CD14-positive monocyte (primary cell): ENCODE measurements at regions not wholly inside any gene's neighbourhood (a gene's known extent, or its start where the extent isn't known, plus 50 kb on each side); places are given as distances from the start of the nearest gene placed in this dataset.

Experiments
- DNase-seq, 3 donors: peaks; one replicate each; pipeline ENCODE4 v3.0.0-alpha.2; 2011 to 2022
- H2AFZ ChIP-seq: 2 replicates; pipeline ENCODE4 v1.6.0; 2012; ENCODE audit warnings: mild to moderate bottlenecking, low read depth, low read length, inconsistent platforms; ENCODE audit not compliant: insufficient read depth, poor library complexity, severe bottlenecking
- H3K27ac ChIP-seq, 2 donors: 1 replicate in 1 of 2; 2 replicates in 1 of 2; pipeline ENCODE4 v1.5.1; 2012 to 2013; ENCODE audit warnings: low read length in 2 of 2, control low read depth in 1 of 2, inconsistent platforms in 1 of 2, low read depth in 1 of 2, mild to moderate bottlenecking in 1 of 2
- H3K27me3 ChIP-seq, 2 donors: one replicate each; pipeline versions ENCODE4 v1.6.0 to v1.6.1; 2011 to 2013; ENCODE audit warnings: low read length in 2 of 2; ENCODE audit not compliant: control insufficient read depth in 2 of 2, insufficient read depth in 2 of 2
- H3K36me3 ChIP-seq, 2 donors: replicated peaks in 1 of 2; 1 replicate in 1 of 2; 2 replicates in 1 of 2; pipeline versions ENCODE4 v1.5.1 to v1.6.1; 2012 to 2013; ENCODE audit warnings: low read length in 2 of 2, control low read depth in 1 of 2, inconsistent platforms in 1 of 2, mild to moderate bottlenecking in 1 of 2; ENCODE audit not compliant: insufficient read depth in 2 of 2, control insufficient read depth in 1 of 2
- H3K4me1 ChIP-seq, 2 donors: 1 replicate in 1 of 2; 2 replicates in 1 of 2; pipeline versions ENCODE4 v1.5.1 to v1.6.1; 2012 to 2013; ENCODE audit warnings: low read length in 2 of 2, control low read depth in 1 of 2, inconsistent platforms in 1 of 2, mild to moderate bottlenecking in 1 of 2, moderate library complexity in 1 of 2; ENCODE audit not compliant: insufficient read depth in 2 of 2, control insufficient read depth in 1 of 2
- H3K4me2 ChIP-seq: replicated peaks from 2 replicates; pipeline ENCODE3; 2012; ENCODE audit warnings: low read length, moderate library complexity, mild to moderate bottlenecking; ENCODE audit not compliant: poor library complexity, severe bottlenecking; ENCODE audit errors: extremely low read depth
- H3K4me3 ChIP-seq, 3 experiments: fragments of 200-600 bp in 1 of 3; sonication (generic) in 1 of 3; replicated peaks in 1 of 3; 1 replicate in 2 of 3; 2 replicates in 1 of 3; pipeline ENCODE4 v1.5.1; 2011 to 2013; ENCODE audit warnings: low read length in 3 of 3, mild to moderate bottlenecking in 3 of 3, control low read depth in 2 of 3, low read depth in 2 of 3, inconsistent platforms in 1 of 3, moderate library complexity in 1 of 3
- H3K79me2 ChIP-seq: 2 replicates; pipeline ENCODE4 v1.6.0; 2012; ENCODE audit warnings: mild to moderate bottlenecking, control low read depth, inconsistent platforms, low read length, moderate library complexity; ENCODE audit not compliant: insufficient read depth
- H3K9ac ChIP-seq: 2 replicates; pipeline ENCODE4 v1.6.0; 2017; ENCODE audit warnings: low read length, mild to moderate bottlenecking; ENCODE audit not compliant: insufficient read depth, poor library complexity, severe bottlenecking
- H3K9me3 ChIP-seq, 2 donors: replicated peaks in 1 of 2; 1 replicate in 1 of 2; 2 replicates in 1 of 2; pipeline versions ENCODE4 v1.5.1 to v1.6.1; 2012 to 2013; ENCODE audit warnings: low read length in 2 of 2, control low read depth in 1 of 2; ENCODE audit not compliant: control insufficient read depth in 1 of 2, insufficient read depth in 1 of 2
- H4K20me1 ChIP-seq: 2 replicates; pipeline ENCODE4 v1.6.0; 2012; ENCODE audit warnings: mild to moderate bottlenecking, low read length, control low read depth, moderate library complexity; ENCODE audit not compliant: insufficient read depth
- H3K27ac Mint-ChIP-seq, 7 donors: one replicate each; pipeline ENCODE4 v1.8.0; 2020; ENCODE audit warnings: mild to moderate bottlenecking in 7 of 7, mixed read lengths in 7 of 7, moderate library complexity in 6 of 7, inconsistent platforms in 2 of 7
- H3K27me3 Mint-ChIP-seq, 3 donors: one replicate each; pipeline ENCODE4 v1.8.0; 2021 to 2022; ENCODE audit warnings: low read depth in 3 of 3, mild to moderate bottlenecking in 3 of 3, mixed read lengths in 3 of 3, moderate library complexity in 3 of 3, inconsistent platforms in 1 of 3
- H3K36me3 Mint-ChIP-seq, 2 donors: one replicate each; pipeline ENCODE4 v1.8.0; 2020; ENCODE audit warnings: mixed read lengths in 2 of 2, inconsistent platforms in 1 of 2, mild to moderate bottlenecking in 1 of 2
- H3K4me1 Mint-ChIP-seq: one replicate; pipeline ENCODE4 v1.8.0; 2020; ENCODE audit warnings: mild to moderate bottlenecking, mixed read lengths
- H3K4me3 Mint-ChIP-seq, 2 donors: one replicate each; pipeline ENCODE4 v1.8.0; 2020; ENCODE audit warnings: mild to moderate bottlenecking in 2 of 2, mixed read lengths in 2 of 2, moderate library complexity in 1 of 2
- H3K9me3 Mint-ChIP-seq, 7 donors: one replicate each; pipeline ENCODE4 v1.8.0; 2020 to 2022; ENCODE audit warnings: mixed read lengths in 7 of 7, mild to moderate bottlenecking in 6 of 7, moderate library complexity in 6 of 7, inconsistent platforms in 2 of 7
- WGBS: methylation state at CpG from one replicate; pipeline ENCODE4 v1.1.5; 2013; ENCODE audit warnings: missing lambda C conversion rate; ENCODE audit not compliant: insufficient coverage; 5-methylcytosine and 5-hydroxymethylcytosine counted together
- intact Hi-C, 2 donors: fragments of 100-400 bp; cut with micrococcal nuclease; formaldehyde crosslinking; loops; one replicate each; pipeline versions ENCODE4 v1.15.0 to v1.15.1; 2023
- TF ChIP-seq, protein P1 (sequence below): fragments of 200-600 bp; IDR thresholded peaks from one replicate; pipeline ENCODE4 v1.8.0; 2022; ENCODE audit warnings: antibody characterized with exemption, mild to moderate bottlenecking

DNA sequence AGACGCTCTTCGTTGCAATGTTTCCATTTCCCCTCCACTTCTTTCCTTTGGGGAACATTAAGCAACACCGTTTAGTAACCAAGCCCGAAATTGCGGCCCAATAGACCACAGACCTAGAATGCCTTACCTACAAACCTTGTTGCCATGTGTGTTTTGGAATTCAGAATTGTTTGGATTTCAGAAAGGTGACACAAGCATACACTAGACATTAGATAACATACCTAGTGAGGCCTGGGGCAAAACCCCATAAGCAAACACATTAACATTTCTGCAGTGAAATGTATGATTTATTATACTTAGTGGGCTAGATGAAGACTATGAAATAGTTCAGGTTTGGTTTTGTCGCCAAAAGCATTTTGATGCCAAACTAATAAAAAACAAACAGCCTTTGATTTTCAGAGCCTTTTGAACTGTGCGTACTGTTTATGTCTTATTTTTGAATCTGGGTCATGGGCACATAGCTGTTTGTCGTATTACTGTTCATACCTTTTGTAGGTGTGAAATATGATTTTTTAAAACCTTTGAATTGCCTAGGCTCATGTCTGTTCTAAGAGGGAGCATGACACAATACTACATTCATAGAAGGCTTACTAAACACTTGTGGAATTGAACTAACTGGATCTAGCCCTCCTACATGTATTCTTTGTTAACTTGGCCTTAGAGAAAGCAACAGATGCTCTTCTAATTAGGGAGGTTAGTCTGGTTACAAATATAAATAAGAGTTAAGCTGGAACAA is 88.6 kb upstream of the TMEM164 start:
- H3K4me1 Mint-ChIP-seq = no peaks in the 10 kb centered on the region
- H3K27me3 ChIP-seq = peaks cover 0 to 7% of the 10 kb centered on the region in 2 donors
- no peaks in the 10 kb centered on the region for H3K9me3 ChIP-seq
- WGBS = no CpG with 5 or more reads among the region's 8 CpGs
- intact Hi-C loops = no loop called here
- H3K27ac Mint-ChIP-seq = peak overlapping the region in 1 of 7 donors; percentile 21
- H3K27me3 Mint-ChIP-seq = peaks cover 0 to 7% (median 0%) of the 10 kb centered on the region in 3 donors
- no peak overlapping the region for H3K9ac ChIP-seq
- H3K4me2 ChIP-seq = no peak overlapping the region
- no peaks in the 10 kb centered on the region for H3K36me3 ChIP-seq
- no peak overlapping the region for H3K4me3 Mint-ChIP-seq
- no peaks in the 10 kb centered on the region for H3K4me1 ChIP-seq
- no peaks in the 10 kb centered on the region for H3K36me3 Mint-ChIP-seq
- peaks cover 0 to 3% (median 0%) of the 10 kb centered on the region in 7 donors for H3K9me3 Mint-ChIP-seq
- TF ChIP-seq, protein P1, sequence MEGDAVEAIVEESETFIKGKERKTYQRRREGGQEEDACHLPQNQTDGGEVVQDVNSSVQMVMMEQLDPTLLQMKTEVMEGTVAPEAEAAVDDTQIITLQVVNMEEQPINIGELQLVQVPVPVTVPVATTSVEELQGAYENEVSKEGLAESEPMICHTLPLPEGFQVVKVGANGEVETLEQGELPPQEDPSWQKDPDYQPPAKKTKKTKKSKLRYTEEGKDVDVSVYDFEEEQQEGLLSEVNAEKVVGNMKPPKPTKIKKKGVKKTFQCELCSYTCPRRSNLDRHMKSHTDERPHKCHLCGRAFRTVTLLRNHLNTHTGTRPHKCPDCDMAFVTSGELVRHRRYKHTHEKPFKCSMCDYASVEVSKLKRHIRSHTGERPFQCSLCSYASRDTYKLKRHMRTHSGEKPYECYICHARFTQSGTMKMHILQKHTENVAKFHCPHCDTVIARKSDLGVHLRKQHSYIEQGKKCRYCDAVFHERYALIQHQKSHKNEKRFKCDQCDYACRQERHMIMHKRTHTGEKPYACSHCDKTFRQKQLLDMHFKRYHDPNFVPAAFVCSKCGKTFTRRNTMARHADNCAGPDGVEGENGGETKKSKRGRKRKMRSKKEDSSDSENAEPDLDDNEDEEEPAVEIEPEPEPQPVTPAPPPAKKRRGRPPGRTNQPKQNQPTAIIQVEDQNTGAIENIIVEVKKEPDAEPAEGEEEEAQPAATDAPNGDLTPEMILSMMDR = no peak
- no peak overlapping the region for H3K27ac ChIP-seq
- H4K20me1 ChIP-seq = no peaks in the 10 kb centered on the region
- no peak overlapping the region for H2AFZ ChIP-seq
- H3K79me2 ChIP-seq = no peaks in the 10 kb centered on the region
- no peak overlapping the region for H3K4me3 ChIP-seq
- DNase-seq = no peak

DNA sequence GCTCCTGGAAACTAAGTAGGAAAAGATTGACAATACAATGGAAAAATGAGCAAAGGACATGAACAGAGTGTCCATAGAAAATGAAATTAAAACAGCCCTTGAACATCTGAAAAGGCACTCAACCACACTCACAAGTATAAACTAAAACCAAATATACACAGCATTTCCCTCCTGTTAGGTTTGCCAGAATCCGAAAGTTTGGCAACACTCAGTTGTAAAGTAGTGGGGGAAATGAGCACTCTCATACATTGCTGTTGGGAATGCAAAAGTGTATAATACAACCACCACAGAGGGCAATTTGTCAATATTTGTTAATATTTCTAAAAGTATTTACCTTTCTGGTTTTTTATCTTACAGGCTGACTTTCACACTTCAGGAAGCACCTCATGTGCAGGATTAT is 84.2 kb upstream of the TMEM164 start:
- Histone ChIP-seq H3K79me2 (no peaks in the 10 kb centered on the region), H3K36me3 (no peaks in the 10 kb centered on the region), H3K4me3 (no peak overlapping the region), H3K4me1 (no peaks in the 10 kb centered on the region), H4K20me1 (no peaks in the 10 kb centered on the region), H3K27ac (no peak overlapping the region), H2AFZ (no peak overlapping the region), H3K27me3 (peaks cover 0 to 8% of the 10 kb centered on the region in 2 donors), H3K9me3 (no peaks in the 10 kb centered on the region), H3K9ac (no peak overlapping the region), H3K4me2 (no peak overlapping the region)
- DNase-seq = no peak
- TF ChIP-seq, protein P1 = no peak
- no peaks in the 10 kb centered on the region for H3K36me3 Mint-ChIP-seq
- H3K4me1 Mint-ChIP-seq = no peaks in the 10 kb centered on the region
- H3K27ac Mint-ChIP-seq = no peak overlapping the region
- H3K9me3 Mint-ChIP-seq = peaks cover 0 to 5% (median 0%) of the 10 kb centered on the region in 7 donors
- no peak overlapping the region for H3K4me3 Mint-ChIP-seq
- H3K27me3 Mint-ChIP-seq = peaks cover 0 to 10% (median 2%) of the 10 kb centered on the region in 3 donors
- no CpG with 5 or more reads among the region's 1 CpG for WGBS
- intact Hi-C loops = no loop called here
